NCI-H526 treated with DMSO at 0.1 percent for 48 hours (cell line): ENCODE measurements at regions not wholly inside any gene's neighbourhood (a gene's known extent, or its start where the extent isn't known, plus 50 kb on each side); places are given as distances from the start of the nearest gene placed in this dataset.
"Not testable (repeated sequence)": the region's sequence is repeated elsewhere in the genome, so short reads cannot be mapped to it uniquely, and the experiment has no call there.

Experiments
- DNase-seq: peaks from one replicate; lab custom pipeline; 2025; lab: John Stamatoyannopoulos, UW

DNA sequence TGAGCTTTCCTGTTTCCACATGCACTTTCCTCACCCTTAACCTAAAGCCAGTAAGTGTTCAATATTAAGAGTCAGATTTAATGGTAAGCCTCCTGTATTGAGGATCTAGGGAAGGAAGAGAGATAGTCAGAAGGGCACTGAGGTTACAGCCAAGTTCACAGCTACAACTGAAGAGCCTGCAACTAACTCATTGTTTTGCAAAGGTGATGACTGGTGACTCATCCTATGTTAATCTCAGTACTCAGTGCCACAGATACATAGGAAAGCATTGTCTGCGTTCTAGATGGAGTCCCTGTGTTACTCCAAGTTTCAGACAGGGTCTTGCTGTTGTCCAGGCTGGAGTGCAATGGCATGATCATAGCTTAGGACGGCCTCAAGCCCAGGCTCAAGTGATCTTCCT is 157.0 kb upstream of the RBM19 start:
- DNase-seq, result no peak

DNA sequence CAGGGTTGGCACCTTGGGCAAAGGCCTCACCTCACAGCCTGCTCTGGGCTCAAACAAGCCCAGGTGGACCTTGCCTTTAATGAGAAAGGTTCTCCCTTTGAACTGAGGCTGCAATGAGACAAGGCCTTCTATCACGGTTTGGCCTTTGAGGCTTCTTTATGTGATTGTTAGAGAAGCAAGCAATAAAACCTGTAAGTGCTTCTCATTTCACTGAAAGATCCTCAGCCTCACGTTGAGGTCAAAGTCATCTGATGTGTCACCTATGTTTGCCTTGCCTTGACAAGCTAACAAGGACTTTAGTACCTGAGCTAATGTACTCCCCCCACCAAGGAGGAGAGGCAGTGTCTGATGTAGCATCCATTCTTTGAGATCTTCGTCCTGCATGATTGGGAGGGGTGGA is 155.9 kb upstream of the RBM19 start:
- DNase-seq, result no peak

DNA sequence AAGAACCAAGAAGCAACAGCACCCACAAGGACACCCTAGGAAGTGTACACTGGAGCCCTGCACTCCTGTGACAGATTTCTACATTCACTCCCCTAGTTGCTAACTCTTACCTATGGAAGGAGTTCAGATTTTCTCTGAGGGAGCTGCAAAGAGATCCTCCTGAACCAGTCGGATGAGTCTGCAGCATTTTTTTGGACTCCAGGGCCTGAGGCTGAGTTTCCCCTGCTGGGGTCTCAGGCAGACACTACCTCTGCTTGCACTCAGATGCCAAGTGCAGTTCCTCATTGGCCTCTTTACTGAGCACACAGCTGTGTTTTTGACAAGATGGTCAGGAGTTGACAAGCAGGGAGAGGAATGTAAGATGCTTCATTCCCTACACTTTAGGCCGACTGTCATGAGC is 153.2 kb upstream of the RBM19 start:
- DNase-seq, result no peak

DNA sequence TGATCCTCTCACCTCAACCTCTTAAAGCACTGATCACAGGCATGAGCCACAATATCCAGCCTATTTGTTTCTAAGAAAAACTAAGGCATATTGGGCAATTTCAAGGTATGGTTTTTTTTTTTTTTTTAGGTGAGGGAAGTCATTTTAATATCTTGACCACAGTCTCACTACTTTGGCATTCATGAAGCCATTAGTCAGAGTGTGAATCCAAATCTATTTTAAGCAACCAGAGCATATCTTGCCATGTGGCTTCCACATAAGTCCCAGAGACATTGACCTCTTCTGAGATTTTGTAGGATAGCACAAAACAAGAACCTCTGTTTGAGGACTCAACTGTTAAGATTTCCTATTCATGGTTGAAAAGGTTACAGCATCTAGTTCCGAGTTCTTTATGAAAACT is 130.3 kb upstream of the RBM19 start:
- DNase-seq, result no peak

DNA sequence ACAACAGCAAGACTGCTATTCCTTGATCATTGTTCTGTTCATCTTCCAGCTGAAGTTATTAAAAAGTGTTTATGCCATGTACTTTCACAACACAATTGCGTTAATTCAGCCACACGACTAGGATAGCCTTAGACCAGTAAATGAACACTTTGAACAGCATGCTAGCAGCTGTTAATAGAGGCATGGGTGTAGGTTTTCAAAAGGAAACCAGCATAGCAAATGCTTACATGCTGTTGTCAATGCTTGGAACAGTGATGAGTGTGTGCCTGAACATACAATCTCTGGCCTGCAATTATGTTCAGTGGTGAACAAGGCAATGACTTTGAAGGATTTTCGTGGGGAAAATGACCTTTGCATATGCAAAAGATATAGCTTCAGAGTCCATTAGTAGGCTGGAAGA is 127.4 kb upstream of the RBM19 start:
- DNase-seq, result no peak

DNA sequence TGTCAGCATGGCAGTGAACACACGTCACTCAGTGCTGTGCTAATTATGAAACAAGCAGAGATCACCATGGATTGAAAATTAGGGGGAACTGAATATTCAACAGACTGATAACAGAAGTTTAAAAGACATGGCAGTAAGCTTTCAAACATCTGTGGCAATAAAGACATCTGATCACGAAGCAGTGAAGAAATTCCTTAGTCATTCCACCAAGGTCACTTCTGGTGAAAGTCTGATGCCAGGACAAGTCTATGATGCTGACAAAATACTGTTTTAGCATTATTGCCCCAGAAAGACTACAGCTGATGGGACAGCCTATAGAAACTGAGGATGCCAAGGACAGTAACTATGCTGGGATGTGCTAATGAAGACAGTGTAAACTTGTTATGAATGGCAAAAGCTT is 126.9 kb upstream of the RBM19 start:
- no peak for DNase-seq

DNA sequence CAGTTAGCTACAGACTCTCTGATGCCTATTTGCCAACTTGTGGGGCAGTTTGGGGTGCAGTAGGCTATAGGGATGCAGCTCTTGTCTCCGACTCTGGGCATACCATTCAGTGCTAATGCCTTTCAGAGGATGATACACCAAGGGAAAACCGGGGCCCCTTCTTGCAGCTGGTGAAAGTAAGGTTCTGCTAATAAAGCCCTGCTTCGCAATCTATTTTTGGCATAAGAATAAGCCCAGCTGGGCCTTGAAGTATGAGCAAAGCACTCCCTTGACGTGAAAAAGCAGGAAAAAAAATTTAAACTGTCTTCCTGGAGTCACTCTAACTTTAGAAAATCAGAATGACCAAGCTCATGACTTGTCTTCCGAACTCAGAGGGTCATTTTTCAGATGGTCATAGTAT is 124.1 kb upstream of the RBM19 start:
- DNase-seq, result no peak

DNA sequence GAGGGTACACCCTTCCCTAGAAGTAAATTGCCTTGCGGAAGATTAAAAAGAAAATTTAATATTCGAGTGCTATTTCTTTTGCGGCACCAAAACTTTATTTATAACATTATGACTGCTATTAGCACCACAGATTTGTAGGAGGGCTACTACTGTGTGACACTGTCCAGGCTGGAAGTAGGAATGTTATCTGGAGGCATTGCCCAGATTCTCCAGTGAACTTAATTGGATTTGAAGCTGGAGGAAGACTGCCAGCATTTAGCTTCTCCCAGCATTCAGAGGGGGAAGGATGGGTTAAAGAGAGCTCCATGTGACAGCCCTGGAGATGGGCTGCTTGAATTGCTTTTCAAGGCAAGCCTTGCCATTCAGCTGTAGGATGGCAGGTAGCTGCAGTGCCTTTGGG is 107.0 kb upstream of the RBM19 start:
- DNase-seq, result no peak

DNA sequence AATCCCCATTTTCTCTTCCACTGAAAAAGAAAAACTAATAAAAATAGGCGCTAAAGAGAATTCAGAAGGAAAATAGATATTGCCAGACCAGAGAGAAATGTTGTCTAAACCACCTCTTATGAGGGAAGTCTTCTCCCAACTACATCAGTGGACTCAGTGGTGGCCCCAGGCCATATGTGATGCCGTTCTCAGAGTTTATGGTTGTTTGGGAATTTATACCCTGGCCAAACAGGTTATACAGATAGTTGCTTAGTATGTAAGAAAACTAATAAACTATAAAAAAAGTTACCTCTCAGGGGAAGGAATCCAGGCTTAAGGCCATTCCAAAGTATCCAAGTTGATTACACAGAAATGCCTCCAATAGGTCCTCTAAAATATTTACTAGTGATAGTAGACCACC is 103.4 kb upstream of the RBM19 start:
- DNase-seq, result no peak

DNA sequence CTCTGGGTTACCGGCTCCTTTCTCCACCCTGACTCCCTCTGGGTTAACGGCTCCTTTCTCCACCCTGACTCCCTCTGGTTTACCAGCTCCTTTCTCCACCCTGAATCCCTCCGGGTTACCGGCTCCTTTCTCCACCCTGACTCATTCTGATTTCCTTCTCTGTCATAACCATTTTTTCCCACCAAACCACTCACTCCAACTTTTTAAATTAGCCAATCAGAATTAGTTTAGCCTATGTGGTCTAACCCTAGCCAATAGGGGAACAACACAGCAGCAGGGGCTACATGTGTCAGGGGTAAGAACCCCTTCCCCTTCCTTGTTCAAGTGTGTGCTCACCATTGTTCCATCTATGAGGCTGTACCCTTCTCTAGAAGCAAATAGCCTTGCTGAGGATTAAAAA is 98.4 kb upstream of the RBM19 start:
- no peak for DNase-seq

- DNase-seq, result not testable (repeated sequence)
Measured at GRCh38 chr12:114064034-114064433, 97.9 kb upstream of the RBM19 start.

GRCh38 chr12:114063435-114063834 is 97.3 kb upstream of the RBM19 start:
- no peak for DNase-seq

DNA sequence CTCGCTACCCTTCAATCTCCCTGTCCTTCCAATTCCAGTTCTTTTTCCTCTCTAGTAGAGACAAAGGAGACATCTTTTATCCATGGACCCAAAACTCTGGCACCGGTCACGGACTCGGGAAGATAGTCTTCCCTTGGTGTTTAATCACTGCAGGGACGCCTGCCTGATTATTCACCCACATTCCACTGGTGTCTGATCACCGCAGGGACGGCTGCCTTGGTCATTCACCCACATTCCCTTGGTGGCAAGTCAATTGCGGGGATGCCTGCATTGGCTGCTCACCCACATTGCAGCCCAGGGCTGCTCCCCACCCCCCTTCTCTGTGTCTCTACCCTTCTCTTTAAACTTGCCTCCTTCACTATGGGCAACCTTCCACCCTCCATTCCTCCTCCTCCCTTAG is 90.2 kb upstream of the RBM19 start:
- DNase-seq, result not testable (repeated sequence)

DNA sequence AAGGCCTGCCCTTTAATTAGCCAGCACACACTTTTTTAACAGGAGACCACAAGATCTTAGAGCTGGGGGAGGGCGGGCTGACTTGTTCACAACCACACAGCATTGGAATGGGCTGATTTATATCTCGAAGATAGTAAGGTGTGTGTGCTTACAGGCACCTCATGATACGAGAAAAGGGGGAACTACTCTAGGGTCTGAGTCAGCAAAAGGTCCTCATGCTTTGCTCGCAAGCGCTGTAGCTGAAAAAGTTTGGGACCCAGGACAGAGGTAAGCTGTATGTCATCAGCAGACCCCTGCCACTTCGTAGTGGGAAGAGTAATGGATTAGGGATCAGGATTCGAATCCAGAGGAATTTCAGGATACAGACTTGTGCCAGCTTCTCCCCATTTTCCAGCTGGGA is 88.9 kb upstream of the RBM19 start:
- no peak for DNase-seq

DNA sequence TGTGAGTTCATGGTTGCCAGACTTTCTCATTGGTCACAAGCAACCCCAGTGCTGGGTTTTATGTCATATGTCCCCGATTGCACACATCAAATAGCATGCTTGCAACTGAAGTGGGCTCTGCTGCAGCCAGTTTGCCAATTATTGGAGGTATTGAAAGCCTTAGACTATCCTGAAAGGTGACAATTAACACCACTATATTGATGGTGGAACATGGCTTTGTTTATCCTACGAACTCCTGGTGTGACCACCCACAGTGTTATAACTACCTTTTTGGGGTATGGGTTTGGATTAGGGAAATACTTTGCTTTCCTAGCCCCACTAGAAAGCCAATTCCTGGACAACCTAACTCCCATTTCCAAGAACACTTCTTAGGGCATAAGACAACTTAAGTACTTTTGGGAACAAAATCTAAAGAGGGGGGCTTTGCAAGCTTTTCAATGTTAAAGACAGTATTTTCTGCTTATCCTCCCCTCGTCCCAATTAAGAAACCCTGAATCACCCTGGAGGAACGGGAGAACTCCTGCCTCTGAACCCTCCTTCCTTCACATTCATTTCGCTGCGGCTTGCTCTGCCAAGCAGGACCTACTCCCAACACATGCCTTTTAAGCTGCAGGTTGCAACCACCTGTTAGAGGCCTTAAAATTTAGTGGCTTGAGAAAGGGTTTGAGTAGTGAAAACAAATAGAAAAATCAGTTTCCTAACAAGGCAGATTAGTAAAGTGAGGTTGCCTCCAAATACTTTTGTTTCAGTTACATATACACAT is 80.3 kb upstream of the RBM19 start:
- no peak for DNase-seq

- peak; percentile 64 for DNase-seq
Measured at GRCh38 chr12:114045349-114045748, 79.2 kb upstream of the RBM19 start.

DNA sequence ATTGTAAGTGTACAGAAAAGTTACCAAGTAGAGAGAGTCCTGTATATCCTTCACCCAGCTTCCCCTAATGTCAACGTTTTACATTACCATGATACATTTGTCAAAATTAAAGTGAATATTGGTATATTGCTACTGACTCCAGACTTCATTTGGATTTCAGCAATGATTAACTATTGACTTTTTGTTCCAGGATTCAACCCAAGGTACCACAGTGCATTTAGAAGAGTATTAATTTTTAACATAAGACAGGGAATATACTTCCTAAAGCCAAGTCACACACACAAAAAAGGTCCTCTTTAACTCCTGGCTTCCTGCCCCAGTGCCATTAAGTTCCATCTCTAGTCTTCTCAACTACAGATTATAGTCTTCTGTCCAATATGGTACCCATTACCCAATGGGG is 75.5 kb upstream of the RBM19 start:
- no peak for DNase-seq

GRCh38 chr12:114041136-114041535 is 75.0 kb upstream of the RBM19 start:
- no peak for DNase-seq

DNA sequence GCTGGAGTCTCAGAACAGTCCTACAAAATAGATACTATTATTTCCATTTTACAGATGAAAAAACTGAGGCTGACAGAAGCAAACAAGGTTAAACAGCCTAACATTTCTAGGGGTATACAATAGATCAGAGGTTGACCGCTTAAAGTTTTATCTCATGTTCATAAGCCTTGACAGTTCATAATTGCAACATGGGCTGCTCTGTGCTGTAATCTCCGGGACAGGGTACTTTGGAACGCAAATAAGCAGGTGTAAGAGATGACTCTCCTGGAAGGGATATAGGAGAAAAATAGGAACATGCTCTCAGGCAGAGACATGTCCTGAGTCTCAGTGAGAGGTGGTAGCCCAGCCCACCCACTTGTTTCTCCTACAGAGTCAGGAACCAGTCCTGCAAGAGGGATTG is 72.8 kb upstream of the RBM19 start:
- no peak for DNase-seq

- no peak for DNase-seq
Measured at GRCh38 chr12:114032801-114033200, 66.7 kb upstream of the RBM19 start.

GRCh38 chr12:114030451-114030850 is 64.3 kb upstream of the RBM19 start:
- no peak for DNase-seq

GRCh38 chr12:114026805-114027204 is 60.7 kb upstream of the RBM19 start:
- no peak for DNase-seq

DNA sequence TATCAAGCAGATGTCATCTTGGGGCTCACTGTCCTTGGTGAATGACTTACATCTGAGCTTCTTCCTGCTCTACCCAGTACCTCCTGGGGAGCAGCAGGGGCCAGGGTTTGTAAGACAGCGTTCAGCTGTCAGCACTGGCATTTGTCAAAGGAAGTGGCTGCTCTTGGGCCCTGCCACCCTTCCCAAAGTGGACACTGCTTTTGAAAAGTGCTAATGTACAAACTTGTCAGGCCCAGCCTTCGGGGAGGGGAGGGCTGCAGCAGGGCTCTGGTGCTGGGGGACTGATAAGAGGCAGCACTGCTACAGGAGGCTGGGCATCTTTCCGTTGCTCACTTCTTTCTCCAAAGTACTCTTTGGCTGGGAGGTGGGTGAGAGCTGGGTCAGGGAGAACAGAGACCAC is 59.8 kb upstream of the RBM19 start:
- DNase-seq, result no peak

- not testable (repeated sequence) for DNase-seq
Measured at GRCh38 chr12:114022081-114022480, 56.0 kb upstream of the RBM19 start.

DNA sequence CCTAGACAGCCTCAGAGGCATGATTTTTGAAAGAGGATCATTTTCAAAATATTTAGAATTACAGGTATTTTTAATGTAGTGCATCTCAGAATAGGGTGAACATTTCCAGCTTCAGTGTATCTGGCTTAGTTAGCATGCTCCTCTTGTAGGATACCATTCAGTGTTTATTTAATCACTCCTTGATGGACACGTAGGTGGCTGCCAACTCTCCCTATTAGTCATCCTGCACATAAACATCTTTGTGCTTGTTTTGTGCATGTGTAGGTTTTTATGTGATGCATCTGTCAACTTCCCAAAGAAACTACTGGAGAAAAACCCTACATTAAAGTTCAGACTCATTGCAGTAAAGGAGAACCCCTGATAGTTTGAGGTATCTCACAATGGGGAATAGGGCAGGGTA is 52.5 kb upstream of the RBM19 start:
- DNase-seq, result no peak
